ENCODE measurements at regions not wholly inside any gene's neighbourhood (a gene's known extent, or its start where the extent isn't known, plus 50 kb on each side); places are given as distances from the start of the nearest gene placed in this dataset.

- H3K36me3 ChIP-seq (ENCODE audit: control insufficient read depth, insufficient read depth, low read length): no peaks in the 10 kb centered on the region
- no peaks in the 10 kb centered on the region for H3K27me3 ChIP-seq (ENCODE audit: control insufficient read depth, insufficient read depth, low read length)
- no peaks in the 10 kb centered on the region for H3K9me3 ChIP-seq (ENCODE audit: control insufficient read depth, low read length)
- H3K79me2 ChIP-seq: no peaks in the 10 kb centered on the region
- H3K4me3 ChIP-seq (ENCODE audit: low read depth, low read length): no peak overlapping the region
- H3K4me1 ChIP-seq: no peaks in the 10 kb centered on the region
- no peak overlapping the region for H3K4me2 ChIP-seq (ENCODE audit: low read length)
- TF ChIP-seq, protein P1, sequence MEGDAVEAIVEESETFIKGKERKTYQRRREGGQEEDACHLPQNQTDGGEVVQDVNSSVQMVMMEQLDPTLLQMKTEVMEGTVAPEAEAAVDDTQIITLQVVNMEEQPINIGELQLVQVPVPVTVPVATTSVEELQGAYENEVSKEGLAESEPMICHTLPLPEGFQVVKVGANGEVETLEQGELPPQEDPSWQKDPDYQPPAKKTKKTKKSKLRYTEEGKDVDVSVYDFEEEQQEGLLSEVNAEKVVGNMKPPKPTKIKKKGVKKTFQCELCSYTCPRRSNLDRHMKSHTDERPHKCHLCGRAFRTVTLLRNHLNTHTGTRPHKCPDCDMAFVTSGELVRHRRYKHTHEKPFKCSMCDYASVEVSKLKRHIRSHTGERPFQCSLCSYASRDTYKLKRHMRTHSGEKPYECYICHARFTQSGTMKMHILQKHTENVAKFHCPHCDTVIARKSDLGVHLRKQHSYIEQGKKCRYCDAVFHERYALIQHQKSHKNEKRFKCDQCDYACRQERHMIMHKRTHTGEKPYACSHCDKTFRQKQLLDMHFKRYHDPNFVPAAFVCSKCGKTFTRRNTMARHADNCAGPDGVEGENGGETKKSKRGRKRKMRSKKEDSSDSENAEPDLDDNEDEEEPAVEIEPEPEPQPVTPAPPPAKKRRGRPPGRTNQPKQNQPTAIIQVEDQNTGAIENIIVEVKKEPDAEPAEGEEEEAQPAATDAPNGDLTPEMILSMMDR (IDR thresholded peaks at IDR 0.05): no peak
- no peak overlapping the region for H3K9ac ChIP-seq
- no peak overlapping the region for H3K27ac ChIP-seq
- H2AFZ ChIP-seq: no peak overlapping the region
Observed at GRCh38 chr5:17690473-17690872, 56.2 kb downstream of the TAF11L14 start.

DNA sequence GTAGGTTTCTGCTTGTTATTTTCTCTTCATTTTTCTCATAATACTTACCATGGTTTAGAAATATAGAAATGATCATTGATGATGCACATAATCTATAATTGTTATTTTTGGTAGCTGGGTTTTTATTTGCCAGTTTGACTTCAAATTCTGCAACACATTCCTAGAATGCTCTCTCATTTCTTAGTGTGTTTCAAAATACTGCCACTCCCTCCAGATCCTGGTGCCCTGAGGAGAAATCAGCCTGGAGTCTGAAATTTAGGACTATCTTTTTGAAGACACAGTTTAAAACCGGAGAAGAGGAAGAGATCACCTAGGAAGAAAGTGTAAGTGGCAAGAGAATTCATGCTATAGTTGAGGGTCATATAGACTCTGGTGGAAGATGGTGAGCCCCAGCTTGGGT lies 57.5 kb downstream of the TAF11L14 start:
- Histone ChIP-seq H3K4me3 (ENCODE audit: low read depth, low read length) (no peak overlapping the region), H2AFZ (no peak overlapping the region), H3K79me2 (no peaks in the 10 kb centered on the region), H3K9me3 (ENCODE audit: control insufficient read depth, low read length) (no peaks in the 10 kb centered on the region), H3K4me1 (no peaks in the 10 kb centered on the region), H3K36me3 (ENCODE audit: control insufficient read depth, insufficient read depth, low read length) (no peaks in the 10 kb centered on the region), H3K27me3 (ENCODE audit: control insufficient read depth, insufficient read depth, low read length) (no peaks in the 10 kb centered on the region), H3K9ac (no peak overlapping the region), H3K27ac (no peak overlapping the region), H3K4me2 (ENCODE audit: low read length) (no peak overlapping the region)
- TF ChIP-seq, protein P1 (IDR thresholded peaks at IDR 0.05): no peak

DNA sequence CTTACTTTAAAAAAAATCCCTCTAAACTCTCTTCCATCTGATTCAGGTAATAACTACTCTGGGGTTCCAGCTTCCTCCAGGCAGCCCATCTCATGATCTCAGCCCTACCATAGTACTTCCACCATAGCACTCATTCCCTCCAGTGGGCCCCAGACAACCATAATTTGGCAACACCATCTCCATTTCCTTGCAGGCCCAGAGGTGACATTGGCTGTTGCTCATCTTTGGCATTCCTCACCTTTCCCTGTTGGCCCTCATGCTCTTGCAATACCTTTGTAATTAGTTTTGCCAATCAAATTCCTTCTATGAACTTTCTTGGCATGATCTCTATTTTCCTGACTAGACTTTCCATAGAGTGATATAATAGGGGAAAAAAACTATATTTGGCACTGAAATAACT lies 60.1 kb downstream of the TAF11L14 start:
- Histone ChIP-seq H3K9me3 (ENCODE audit: control insufficient read depth, low read length) (no peaks in the 10 kb centered on the region), H3K36me3 (ENCODE audit: control insufficient read depth, insufficient read depth, low read length) (no peaks in the 10 kb centered on the region), H2AFZ (no peak overlapping the region), H3K4me2 (ENCODE audit: low read length) (no peak overlapping the region), H3K4me3 (ENCODE audit: low read depth, low read length) (no peak overlapping the region), H3K27ac (no peak overlapping the region), H3K4me1 (no peaks in the 10 kb centered on the region), H3K9ac (no peak overlapping the region), H3K79me2 (no peaks in the 10 kb centered on the region), H3K27me3 (ENCODE audit: control insufficient read depth, insufficient read depth, low read length) (no peaks in the 10 kb centered on the region)
- TF ChIP-seq, protein P1 (IDR thresholded peaks at IDR 0.05): no peak

- H3K4me1 ChIP-seq: no peaks in the 10 kb centered on the region
- H3K79me2 ChIP-seq: no peaks in the 10 kb centered on the region
- H3K27me3 ChIP-seq (ENCODE audit: control insufficient read depth, insufficient read depth, low read length): no peaks in the 10 kb centered on the region
- no peaks in the 10 kb centered on the region for H3K36me3 ChIP-seq (ENCODE audit: control insufficient read depth, insufficient read depth, low read length)
- no peak overlapping the region for H3K4me3 ChIP-seq (ENCODE audit: low read depth, low read length)
- no peak overlapping the region for H2AFZ ChIP-seq
- no peak overlapping the region for H3K4me2 ChIP-seq (ENCODE audit: low read length)
- no peak overlapping the region for H3K27ac ChIP-seq
- no peaks in the 10 kb centered on the region for H3K9me3 ChIP-seq (ENCODE audit: control insufficient read depth, low read length)
- no peak overlapping the region for H3K9ac ChIP-seq
- TF ChIP-seq, protein P1 (IDR thresholded peaks at IDR 0.05): no peak
Observed at GRCh38 chr5:17694914-17695313, 60.7 kb downstream of the TAF11L14 start.

DNA sequence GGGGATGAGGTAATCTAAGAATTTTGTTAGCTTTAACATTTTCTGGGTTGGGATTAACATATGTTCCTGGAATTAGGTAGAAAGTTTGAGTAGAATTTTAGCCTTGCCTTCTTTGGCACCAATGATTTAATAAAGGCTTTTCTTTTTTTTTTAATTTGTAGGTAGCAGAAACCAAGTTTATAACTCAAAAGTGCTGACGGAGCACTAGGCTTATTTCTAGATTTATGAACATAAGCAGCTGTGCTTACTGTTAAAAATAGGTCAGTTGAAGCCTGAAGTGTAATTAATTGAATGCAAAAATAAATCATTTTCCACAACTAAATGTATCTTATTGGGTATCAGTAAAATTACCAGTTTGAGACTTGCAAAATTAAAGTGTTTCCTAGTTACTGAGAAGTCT lies 62.4 kb downstream of the TAF11L14 start:
- Histone ChIP-seq H3K4me2 (ENCODE audit: low read length) (no peak overlapping the region), H3K4me1 (no peaks in the 10 kb centered on the region), H2AFZ (no peak overlapping the region), H3K36me3 (ENCODE audit: control insufficient read depth, insufficient read depth, low read length) (no peaks in the 10 kb centered on the region), H3K27me3 (ENCODE audit: control insufficient read depth, insufficient read depth, low read length) (no peaks in the 10 kb centered on the region), H3K9me3 (ENCODE audit: control insufficient read depth, low read length) (peaks cover 3% of the 10 kb centered on the region), H3K9ac (no peak overlapping the region), H3K79me2 (no peaks in the 10 kb centered on the region), H3K4me3 (ENCODE audit: low read depth, low read length) (no peak overlapping the region), H3K27ac (no peak overlapping the region)
- TF ChIP-seq, protein P1 (IDR thresholded peaks at IDR 0.05): no peak
